Urinary bladder (tissue), 4 donors: ENCODE measurements at regions not wholly inside any gene's neighbourhood (a gene's known extent, or its start where the extent isn't known, plus 50 kb on each side); places are given as distances from the start of the nearest gene placed in this dataset. TPM values are rescaled to one million over a fixed set of nuclear protein-coding genes. Genes with fewer than 3 reads are reported as not detected.

Experiments
- DNase-seq: peaks from one replicate; pipeline ENCODE4 v3.0.0-alpha.2; 2015; ENCODE audit errors: extremely low spot score
- H3K27ac ChIP-seq: one replicate; pipeline ENCODE4 v1.5.1; 2013; ENCODE audit warnings: low read depth, mild to moderate bottlenecking, moderate library complexity
- H3K36me3 ChIP-seq: one replicate; pipeline ENCODE4 v1.6.1; 2013; ENCODE audit warnings: mild to moderate bottlenecking, moderate library complexity; ENCODE audit not compliant: insufficient read depth
- H3K4me1 ChIP-seq: one replicate; pipeline ENCODE4 v1.6.1; 2013; ENCODE audit warnings: mild to moderate bottlenecking, moderate library complexity; ENCODE audit not compliant: insufficient read depth
- H3K4me3 ChIP-seq: one replicate; pipeline ENCODE4 v1.5.1; 2013; ENCODE audit warnings: low read depth, low read length
- WGBS: extraction: QIAGEN DNeasy Blood & Tissue Kit; methylation state at CpG from one replicate; pipeline ENCODE4 v1.1.7; 2013; 5-methylcytosine and 5-hydroxymethylcytosine counted together
- small RNA-seq: library from RNA; depleted of rRNA; stranded (forward); fragments of <200 nt; gene quantifications from one replicate; pipeline ENCODE3, GENCODE V24; 2014
- donor health status: healthy with polysubstance abuse.
- donor health status: healthy.

DNA sequence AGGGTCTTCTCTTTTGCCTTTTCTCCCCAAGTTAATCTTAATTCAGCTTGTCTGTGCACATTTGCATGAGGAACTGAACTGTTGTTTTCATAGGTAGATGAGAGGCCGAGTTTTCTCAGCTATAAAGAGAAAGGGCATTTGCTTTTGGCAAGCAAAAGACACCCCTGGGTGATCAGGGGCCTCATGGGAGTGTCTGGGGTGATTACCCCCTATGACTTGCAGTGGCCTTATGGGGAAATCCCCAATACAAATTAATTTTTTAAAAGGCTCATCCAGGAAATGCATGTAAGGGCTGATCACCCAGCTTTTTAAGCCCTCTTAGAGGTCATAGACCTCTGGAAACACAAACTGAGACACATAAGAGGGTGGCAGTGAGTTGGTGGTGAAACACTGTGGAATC is 56.4 kb upstream of the HMX1 start:
- WGBS, result 61% methylated on average over 1 of the region's 1 CpG
- Histone ChIP-seq H3K27ac (no peak overlapping the region), H3K4me1 (no peaks in the 10 kb centered on the region), H3K36me3 (no peaks in the 10 kb centered on the region), H3K4me3 (no peak overlapping the region)
- DNase-seq, result no peak

DNA sequence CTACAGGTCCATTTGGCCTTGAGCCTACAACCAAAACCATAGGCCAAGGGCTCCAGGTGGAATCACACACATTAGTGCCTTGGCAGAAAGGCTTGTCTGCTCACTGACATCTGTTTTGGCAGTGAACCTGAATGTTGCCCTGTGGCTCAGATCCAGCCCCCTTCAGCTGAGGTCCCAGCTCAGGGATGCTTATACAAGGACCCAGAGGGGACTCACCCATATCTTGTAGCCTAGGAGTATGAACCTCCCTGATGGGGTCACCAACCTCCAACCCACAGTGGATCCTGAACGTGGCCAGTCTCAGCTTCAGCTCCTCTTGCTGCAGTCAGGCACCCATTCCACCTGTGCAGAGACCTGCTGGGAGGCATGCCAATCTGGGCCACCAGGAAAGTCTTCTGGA is 50.8 kb upstream of the HMX1 start:
- WGBS, result 55% methylated on average over 1 of the region's 1 CpG
- DNase-seq, result no peak
- H3K27ac ChIP-seq, result no peak overlapping the region
- no peaks in the 10 kb centered on the region for H3K36me3 ChIP-seq
- no peaks in the 10 kb centered on the region for H3K4me1 ChIP-seq
- no peak overlapping the region for H3K4me3 ChIP-seq

DNA sequence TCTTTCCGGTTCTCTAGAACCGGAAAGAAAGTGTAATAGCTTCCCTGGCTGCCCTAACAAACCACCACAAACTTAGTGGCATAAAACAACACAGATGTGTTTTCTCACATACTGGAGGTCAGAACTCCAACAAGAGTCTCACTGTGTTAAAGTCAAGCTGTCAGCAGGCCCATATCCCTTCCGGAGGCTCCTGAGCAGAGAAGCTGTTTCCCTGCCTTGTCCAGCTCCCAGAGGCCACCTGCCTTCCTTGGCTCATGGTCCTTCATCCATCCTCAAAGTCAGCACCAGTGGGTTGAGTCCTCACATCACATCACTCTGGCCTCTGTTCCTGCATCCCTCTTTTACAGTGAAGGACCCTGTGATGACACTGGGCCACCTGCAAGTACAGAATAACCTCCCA is 49.8 kb upstream of the HMX1 start:
- no peak overlapping the region for H3K27ac ChIP-seq
- no peaks in the 10 kb centered on the region for H3K36me3 ChIP-seq
- H3K4me3 ChIP-seq, result no peak overlapping the region
- no peak for DNase-seq
- 64% methylated on average over 3 of the region's 3 CpGs for WGBS
- no peaks in the 10 kb centered on the region for H3K4me1 ChIP-seq

Small RNA genes lying in the stretch of these regions (small RNA-seq; reads per million reads assigned to genes)
- not detected for gene SNRPCP16
